GM12878 (cell line): ENCODE measurements at regions not wholly inside any gene's neighbourhood (a gene's known extent, or its start where the extent isn't known, plus 50 kb on each side); places are given as distances from the start of the nearest gene placed in this dataset.

Experiments
- ATAC-seq: fragments of 200-7000 bp; cut with Tn5 transposase; 3 replicates; pipeline ENCODE4 v1.9.1; 2020; ENCODE audit warnings: mild to moderate bottlenecking, moderate library complexity
- BruUV-seq: library from RNA; stranded (reverse); fragments of 400-500 nt; replicated peaks from 2 replicates; lab custom pipeline; 2021; lab: Mats Ljungman, UMichigan
- CTCF ChIA-PET: fragments of 300-600 bp; sonication (Branson Sonifier 250); formaldehyde crosslinking; extraction: SDS; loops from one replicate; lab custom pipeline; 2021; ENCODE audit warnings: inconsistent platforms; lab: Yijun Ruan, JAX
- POLR2A ChIA-PET: fragments of 350-600 bp; formaldehyde crosslinking; extraction: SDS; loops from one replicate; lab custom pipeline; 2021; ENCODE audit warnings: inconsistent platforms; lab: Charles Lee
- RAD21 ChIA-PET: fragments of 300-600 bp; sonication (Branson Sonifier 250); formaldehyde crosslinking; loops from one replicate; lab custom pipeline; 2023; ENCODE audit warnings: antibody characterized with exemption; ENCODE audit not compliant: unreplicated experiment; lab: Charles Lee
- SMC1A ChIA-PET: fragments of 300-600 bp; sonication (Branson Sonifier 250); formaldehyde crosslinking; loops from one replicate; lab custom pipeline; 2023; ENCODE audit not compliant: unreplicated experiment, uncharacterized antibody; lab: Charles Lee
- DNase-seq: peaks from one replicate; pipeline ENCODE4 v3.0.0-alpha.2; 2011; ENCODE audit warnings: low read depth, low spot score
- FAIRE-seq: peaks from 3 replicates; lab custom pipeline; 2011; peaks lifted over from hg19 to GRCh38; lab: Jason Lieb, UNC
- H2AFZ ChIP-seq: 2 replicates; pipeline ENCODE4 v1.6.0; 2011; ENCODE audit warnings: low read depth, low read length, control low read depth; ENCODE audit not compliant: control insufficient read depth
- H3K27ac ChIP-seq: 2 replicates; pipeline ENCODE4 v1.5.1; 2011; ENCODE audit warnings: control low read depth; ENCODE audit not compliant: control insufficient read depth, insufficient read depth
- H3K27me3 ChIP-seq, 2 experiments: replicated peaks in 1 of 2; 2 replicates each; pipeline versions ENCODE4 v1.6.0 to v1.6.1; 2011; ENCODE audit warnings: low read length in 1 of 2; ENCODE audit not compliant: control insufficient read depth in 2 of 2, insufficient read depth in 2 of 2
- H3K36me3 ChIP-seq, 2 experiments: 2 replicates each; pipeline ENCODE4 v1.5.1; 2011; ENCODE audit warnings: low read length in 1 of 2; ENCODE audit not compliant: control insufficient read depth in 2 of 2, insufficient read depth in 2 of 2
- H3K4me1 ChIP-seq: 2 replicates; pipeline ENCODE4 v1.6.1; 2011; ENCODE audit warnings: mild to moderate bottlenecking, low read length, moderate library complexity, mixed read lengths; ENCODE audit not compliant: control insufficient read depth, insufficient read depth
- H3K4me2 ChIP-seq: 2 replicates; pipeline ENCODE4 v1.6.0; 2011; ENCODE audit warnings: control low read depth; ENCODE audit not compliant: control insufficient read depth, insufficient read depth
- H3K4me3 ChIP-seq: fragments of 200-600 bp; sonication (generic); 2 replicates; pipeline ENCODE4 v1.5.1; 2016
- H3K79me2 ChIP-seq: 2 replicates; pipeline ENCODE4 v1.6.0; 2011; ENCODE audit warnings: low read length; ENCODE audit not compliant: control insufficient read depth, insufficient read depth
- H3K9ac ChIP-seq: 2 replicates; pipeline ENCODE4 v1.8.0; 2011; ENCODE audit warnings: low read length, control low read depth, mixed read lengths; ENCODE audit not compliant: control insufficient read depth, insufficient read depth
- H3K9me3 ChIP-seq: replicated peaks from 3 replicates; pipeline ENCODE4 v1.5.1; 2011; ENCODE audit warnings: mild to moderate bottlenecking, low read length; ENCODE audit not compliant: control insufficient read depth, insufficient read depth
- H4K20me1 ChIP-seq: 2 replicates; pipeline ENCODE4 v1.6.0; 2011; ENCODE audit not compliant: control insufficient read depth, insufficient read depth
- CREB1 ChIP-seq: IDR thresholded peaks from 2 replicates; pipeline ENCODE4 v1.6.1; 2012; ENCODE audit warnings: low read depth, mild to moderate bottlenecking, inconsistent platforms
- HDAC6 ChIP-seq: fragments of 200-600 bp; sonication (generic); IDR thresholded peaks from one replicate; pipeline ENCODE4 v1.8.0; 2017; ENCODE audit warnings: antibody characterized with exemption; ENCODE audit not compliant: unreplicated experiment
- IKZF1 ChIP-seq: fragments of 450-650 bp; conservative IDR thresholded peaks from 2 replicates; pipeline ENCODE4 v1.6.1; 2017; ENCODE audit warnings: antibody characterized with exemption, mild to moderate bottlenecking
- MXI1 ChIP-seq: fragments of 150-350 bp; IDR thresholded peaks from 2 replicates; pipeline ENCODE4 v1.6.1; 2011; ENCODE audit warnings: low read depth, mild to moderate bottlenecking, inconsistent platforms, low read length, improper control_type of control experiment
- NFYB ChIP-seq: IDR thresholded peaks from 2 replicates; pipeline ENCODE4 v1.6.1; 2011; ENCODE audit warnings: low read depth, mild to moderate bottlenecking, low read length, improper control_type of control experiment, moderate library complexity; ENCODE audit not compliant: insufficient read depth
- NR2C1 ChIP-seq: fragments of 450-650 bp; IDR thresholded peaks from 2 replicates; pipeline ENCODE4 v1.6.1; 2017; ENCODE audit warnings: antibody characterized with exemption, mild to moderate bottlenecking, moderate library complexity
- RAD51 ChIP-seq: fragments of 450-650 bp; IDR thresholded peaks from 2 replicates; pipeline ENCODE4 v1.6.1; 2016; ENCODE audit warnings: moderate library complexity, mild to moderate bottlenecking, inconsistent platforms
- RB1 ChIP-seq: fragments of 450-650 bp; formaldehyde crosslinking; IDR thresholded peaks from 2 replicates; pipeline ENCODE4 v1.6.1; 2017; ENCODE audit warnings: mild to moderate bottlenecking, borderline replicate concordance
- SRF ChIP-seq, 2 experiments: IDR thresholded peaks; 2 replicates each; pipeline ENCODE4 v1.6.1; 2011; ENCODE audit warnings: low read depth in 2 of 2, low read length in 2 of 2, mild to moderate bottlenecking in 1 of 2, moderate library complexity in 1 of 2
- WGBS: methylation state at CpG from one replicate; pipeline ENCODE4 v1.1.6; 2016; ENCODE audit warnings: low lambda C conversion rate; ENCODE audit not compliant: insufficient replicate concordance, insufficient coverage; ENCODE audit errors: missing lambda C conversion rate; 5-methylcytosine and 5-hydroxymethylcytosine counted together
- in situ Hi-C: fragments of 300-500 bp; cut with MboI; formaldehyde crosslinking; loops from 9 replicates; pipeline ENCODE4 v1.14.3; 2018; ENCODE audit warnings: mixed read lengths
- intact Hi-C: fragments of 100-400 bp; cut with micrococcal nuclease; formaldehyde crosslinking; loops from one replicate; pipeline ENCODE4 v1.14.2; 2022; ENCODE audit not compliant: unreplicated experiment
- TF ChIP-seq, protein P1 (sequence below): fragments of 450-650 bp; IDR thresholded peaks from 2 replicates; pipeline ENCODE4 v1.6.1; 2014; ENCODE audit warnings: mild to moderate bottlenecking
- TF ChIP-seq, protein P2 (sequence below): fragments of 450-650 bp; IDR thresholded peaks from 2 replicates; pipeline ENCODE4 v1.6.1; 2017; ENCODE audit warnings: mild to moderate bottlenecking, moderate library complexity

DNA sequence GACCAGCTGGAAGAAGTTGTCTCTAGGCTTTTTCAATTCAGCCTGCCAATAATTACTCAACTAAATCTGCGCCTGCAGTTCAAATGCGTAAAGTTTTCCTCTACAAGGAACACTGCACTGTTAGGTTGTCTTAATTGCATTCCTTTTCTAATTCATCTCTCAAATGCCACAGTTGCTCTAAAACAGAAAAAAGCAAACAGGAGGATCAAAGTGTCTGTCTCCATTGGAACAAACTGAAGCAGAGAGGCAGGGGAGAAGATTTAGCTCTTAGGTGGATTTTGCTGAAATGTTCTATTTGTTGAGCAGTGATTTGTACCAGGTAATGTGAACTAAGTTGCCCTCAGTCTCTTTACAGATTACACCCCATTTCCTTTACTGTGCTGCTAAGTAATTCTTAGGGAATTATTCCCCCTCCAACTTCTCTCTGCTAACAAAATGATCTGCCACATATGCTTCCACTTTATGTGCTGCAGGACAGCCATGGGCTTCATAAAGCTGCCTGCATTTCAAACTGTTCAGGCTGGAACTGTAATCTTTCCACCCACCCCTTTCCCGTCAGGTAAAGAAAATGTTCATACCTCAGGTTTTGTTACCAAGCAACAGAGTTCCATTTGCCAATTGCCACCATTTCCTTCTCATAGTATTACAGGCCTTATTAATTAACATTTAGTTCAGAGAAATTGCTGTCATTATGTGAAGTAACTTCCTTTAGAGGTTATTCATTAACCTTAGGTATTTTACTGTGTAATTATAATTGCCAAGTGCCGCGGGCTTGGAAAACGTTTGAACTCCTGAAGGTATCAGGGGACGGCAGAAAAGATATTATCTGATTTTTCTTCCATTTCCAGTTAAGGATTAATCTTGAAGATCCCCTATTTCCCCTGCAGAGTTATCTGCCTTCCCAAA, 149.3 kb downstream of the SPRY1 start:
- no peak overlapping the region for H3K4me2 ChIP-seq
- no peaks in the 10 kb centered on the region for H3K4me1 ChIP-seq
- no peak overlapping the region for H3K4me3 ChIP-seq
- POLR2A ChIA-PET = no interaction called here
- no peak for DNase-seq
- no peak overlapping the region for H3K9ac ChIP-seq
- no peaks in the 10 kb centered on the region for H3K36me3 ChIP-seq
- SMC1A ChIA-PET = no interaction called here
- no peak for TF ChIP-seq RAD51
- TF ChIP-seq MXI1 = no peak
- no peak for TF ChIP-seq RB1
- TF ChIP-seq NFYB = no peak
- BruUV-seq = no TSS peak
- WGBS = 34% methylated on average over 7 of the region's 7 CpGs
- intact Hi-C loops = no loop called here
- CTCF ChIA-PET = no interaction called here
- no peaks in the 10 kb centered on the region for H4K20me1 ChIP-seq
- no peaks in the 10 kb centered on the region for H3K79me2 ChIP-seq
- H3K27ac ChIP-seq = no peak overlapping the region
- in situ Hi-C loops = no loop called here
- H2AFZ ChIP-seq = no peak overlapping the region
- FAIRE-seq = no peak
- no peaks in the 10 kb centered on the region; a peak in 1 of 4 replicates for H3K27me3 ChIP-seq
- H3K9me3 ChIP-seq = no peaks in the 10 kb centered on the region
- no peak for ATAC-seq
- RAD21 ChIA-PET = no interaction called here

DNA sequence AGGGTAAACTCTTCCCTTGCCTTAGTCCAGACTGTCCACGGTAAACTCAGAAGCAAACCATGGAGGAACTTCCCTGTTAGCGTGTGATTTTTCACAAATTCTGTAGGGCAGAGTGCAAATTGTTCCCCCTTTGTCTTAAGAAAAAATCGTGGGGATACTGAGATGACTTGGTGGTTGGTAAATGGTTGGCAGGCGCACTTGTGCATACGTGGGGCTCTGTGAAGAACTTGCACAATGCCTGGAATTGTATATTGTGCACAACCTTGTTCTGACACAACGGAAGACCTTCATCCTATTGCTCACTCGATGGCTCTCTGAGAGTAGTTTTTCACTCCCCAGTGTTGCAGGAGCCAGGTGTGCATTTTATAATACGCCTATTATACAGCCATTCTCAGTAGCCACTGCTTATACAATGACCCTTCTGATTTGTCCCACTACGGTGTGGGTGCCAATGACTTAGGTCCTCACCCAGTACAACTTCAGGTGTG, 150.0 kb downstream of the SPRY1 start:
- DNase-seq (no peak), ATAC-seq (no peak), FAIRE-seq (no peak)
- no peaks in the 10 kb centered on the region for H3K36me3 ChIP-seq
- ChIA-PET SMC1A (no interaction called here), CTCF (no interaction called here), RAD21 (no interaction called here), POLR2A (no interaction called here)
- H4K20me1 ChIP-seq = no peaks in the 10 kb centered on the region
- no peak overlapping the region for H2AFZ ChIP-seq
- H3K79me2 ChIP-seq = no peaks in the 10 kb centered on the region
- intact Hi-C loops = no loop called here
- H3K27me3 ChIP-seq = no peaks in the 10 kb centered on the region; a peak in 1 of 4 replicates
- H3K27ac ChIP-seq = no peak overlapping the region
- no TSS peak for BruUV-seq
- H3K4me2 ChIP-seq = no peak overlapping the region
- in situ Hi-C loops = no loop called here
- WGBS = 49% methylated on average over 9 of the region's 9 CpGs
- H3K4me3 ChIP-seq = no peak overlapping the region
- no peaks in the 10 kb centered on the region for H3K4me1 ChIP-seq
- no peaks in the 10 kb centered on the region for H3K9me3 ChIP-seq
- no peak overlapping the region for H3K9ac ChIP-seq
- TF ChIP-seq HDAC6 (no peak), CREB1 (no peak), IKZF1 (no peak), SRF (IDR thresholded peaks at IDR 0.05; ENCODE audit: low read depth in 2 of 2, low read length in 2 of 2) (no peak), NR2C1 (no peak)
- TF ChIP-seq, protein P1, sequence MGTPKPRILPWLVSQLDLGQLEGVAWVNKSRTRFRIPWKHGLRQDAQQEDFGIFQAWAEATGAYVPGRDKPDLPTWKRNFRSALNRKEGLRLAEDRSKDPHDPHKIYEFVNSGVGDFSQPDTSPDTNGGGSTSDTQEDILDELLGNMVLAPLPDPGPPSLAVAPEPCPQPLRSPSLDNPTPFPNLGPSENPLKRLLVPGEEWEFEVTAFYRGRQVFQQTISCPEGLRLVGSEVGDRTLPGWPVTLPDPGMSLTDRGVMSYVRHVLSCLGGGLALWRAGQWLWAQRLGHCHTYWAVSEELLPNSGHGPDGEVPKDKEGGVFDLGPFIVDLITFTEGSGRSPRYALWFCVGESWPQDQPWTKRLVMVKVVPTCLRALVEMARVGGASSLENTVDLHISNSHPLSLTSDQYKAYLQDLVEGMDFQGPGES = no peak
- TF ChIP-seq, protein P2, sequence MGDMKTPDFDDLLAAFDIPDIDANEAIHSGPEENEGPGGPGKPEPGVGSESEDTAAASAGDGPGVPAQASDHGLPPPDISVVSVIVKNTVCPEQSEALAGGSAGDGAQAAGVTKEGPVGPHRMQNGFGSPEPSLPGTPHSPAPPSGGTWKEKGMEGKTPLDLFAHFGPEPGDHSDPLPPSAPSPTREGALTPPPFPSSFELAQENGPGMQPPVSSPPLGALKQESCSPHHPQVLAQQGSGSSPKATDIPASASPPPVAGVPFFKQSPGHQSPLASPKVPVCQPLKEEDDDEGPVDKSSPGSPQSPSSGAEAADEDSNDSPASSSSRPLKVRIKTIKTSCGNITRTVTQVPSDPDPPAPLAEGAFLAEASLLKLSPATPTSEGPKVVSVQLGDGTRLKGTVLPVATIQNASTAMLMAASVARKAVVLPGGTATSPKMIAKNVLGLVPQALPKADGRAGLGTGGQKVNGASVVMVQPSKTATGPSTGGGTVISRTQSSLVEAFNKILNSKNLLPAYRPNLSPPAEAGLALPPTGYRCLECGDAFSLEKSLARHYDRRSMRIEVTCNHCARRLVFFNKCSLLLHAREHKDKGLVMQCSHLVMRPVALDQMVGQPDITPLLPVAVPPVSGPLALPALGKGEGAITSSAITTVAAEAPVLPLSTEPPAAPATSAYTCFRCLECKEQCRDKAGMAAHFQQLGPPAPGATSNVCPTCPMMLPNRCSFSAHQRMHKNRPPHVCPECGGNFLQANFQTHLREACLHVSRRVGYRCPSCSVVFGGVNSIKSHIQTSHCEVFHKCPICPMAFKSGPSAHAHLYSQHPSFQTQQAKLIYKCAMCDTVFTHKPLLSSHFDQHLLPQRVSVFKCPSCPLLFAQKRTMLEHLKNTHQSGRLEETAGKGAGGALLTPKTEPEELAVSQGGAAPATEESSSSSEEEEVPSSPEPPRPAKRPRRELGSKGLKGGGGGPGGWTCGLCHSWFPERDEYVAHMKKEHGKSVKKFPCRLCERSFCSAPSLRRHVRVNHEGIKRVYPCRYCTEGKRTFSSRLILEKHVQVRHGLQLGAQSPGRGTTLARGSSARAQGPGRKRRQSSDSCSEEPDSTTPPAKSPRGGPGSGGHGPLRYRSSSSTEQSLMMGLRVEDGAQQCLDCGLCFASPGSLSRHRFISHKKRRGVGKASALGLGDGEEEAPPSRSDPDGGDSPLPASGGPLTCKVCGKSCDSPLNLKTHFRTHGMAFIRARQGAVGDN = no peak
